Thyroid gland (tissue), 4 donors: ENCODE measurements at regions not wholly inside any gene's neighbourhood (a gene's known extent, or its start where the extent isn't known, plus 50 kb on each side); places are given as distances from the start of the nearest gene placed in this dataset.

Experiments
- DNase-seq, 2 donors: peaks; one replicate each; pipeline ENCODE4 v3.0.0-alpha.2; 2019
- H3K27ac ChIP-seq, 3 donors: fragments of 200-600 bp; sonication (generic); 1 replicate in 2 of 3; 2 replicates in 1 of 3; pipeline ENCODE4 v1.5.1; 2016 to 2019; ENCODE audit warnings: mild to moderate bottlenecking in 1 of 3, moderate library complexity in 1 of 3
- H3K27me3 ChIP-seq: fragments of 200-600 bp; sonication (generic); one replicate; pipeline ENCODE4 v1.5.1; 2019
- H3K36me3 ChIP-seq, 2 donors: fragments of 200-600 bp; sonication (generic); one replicate each; pipeline ENCODE4 v1.5.1; 2016 to 2019
- H3K4me1 ChIP-seq, 2 donors: fragments of 200-600 bp; sonication (generic); one replicate each; pipeline ENCODE4 v1.5.1; 2017 to 2019
- H3K4me3 ChIP-seq, 3 donors: fragments of 200-600 bp; sonication (generic); replicated peaks in 1 of 3; 1 replicate in 2 of 3; 2 replicates in 1 of 3; pipeline ENCODE4 v1.5.1; 2016; ENCODE audit warnings: mild to moderate bottlenecking in 1 of 3
- H3K9me3 ChIP-seq: fragments of 200-600 bp; sonication (generic); one replicate; pipeline ENCODE4 v1.5.1; 2017
- POLR2A ChIP-seq, 2 donors: fragments of 450-650 bp; IDR thresholded peaks; one replicate each; pipeline ENCODE4 v1.6.1; 2017; ENCODE audit warnings: antibody characterized with exemption in 2 of 2, mild to moderate bottlenecking in 2 of 2, moderate library complexity in 1 of 2
- WGBS, 2 donors: methylation state at CpG; one replicate each; pipeline ENCODE4 v1.1.5; 2017; 5-methylcytosine and 5-hydroxymethylcytosine counted together
- intact Hi-C: fragments of 100-400 bp; cut with DNase I; formaldehyde crosslinking; loops from one replicate; pipeline ENCODE4 v1.15.1; 2023
- TF ChIP-seq, protein P1 (sequence below), 6 experiments: fragments of 200-600 bp in 3 of 6; fragments of 450-650 bp in 3 of 6; sonication (generic) in 3 of 6; IDR thresholded peaks; one replicate each; pipeline ENCODE4 v1.5.1; 2016 to 2019; ENCODE audit warnings: antibody characterized with exemption in 6 of 6, mild to moderate bottlenecking in 2 of 6, inconsistent platforms in 1 of 6, moderate library complexity in 1 of 6

DNA sequence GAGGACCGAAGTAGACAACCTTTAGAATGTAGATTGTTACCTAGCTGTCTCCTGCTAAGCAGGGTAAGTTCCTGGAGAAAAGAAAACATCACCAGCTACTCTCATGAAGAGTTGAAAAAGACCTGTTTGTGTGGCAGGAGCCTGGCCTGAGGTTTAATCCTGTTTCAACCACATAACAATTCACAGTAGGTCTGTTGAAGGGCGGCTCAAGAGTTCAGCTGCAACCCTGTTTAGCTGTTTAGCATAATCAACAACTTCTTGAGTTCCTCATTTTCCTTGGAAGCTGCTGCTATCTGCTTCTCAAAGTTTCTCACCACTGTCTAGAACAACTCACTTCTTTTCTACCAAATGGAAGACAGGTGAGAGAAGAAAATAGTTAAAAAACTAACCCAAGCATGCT is 170.4 kb upstream of the TET2 start:
- intact Hi-C loops: no loop called here
- WGBS, 2 donors: 68 to 73% methylated on average over 2 of the region's 2 CpGs
- Histone ChIP-seq H3K27ac (no peak overlapping the region), H3K27me3 (no peaks in the 10 kb centered on the region), H3K36me3 (no peaks in the 10 kb centered on the region), H3K4me1 (no peaks in the 10 kb centered on the region), H3K4me3 (no peak overlapping the region), H3K9me3 (no peaks in the 10 kb centered on the region)
- TF ChIP-seq, protein P1, sequence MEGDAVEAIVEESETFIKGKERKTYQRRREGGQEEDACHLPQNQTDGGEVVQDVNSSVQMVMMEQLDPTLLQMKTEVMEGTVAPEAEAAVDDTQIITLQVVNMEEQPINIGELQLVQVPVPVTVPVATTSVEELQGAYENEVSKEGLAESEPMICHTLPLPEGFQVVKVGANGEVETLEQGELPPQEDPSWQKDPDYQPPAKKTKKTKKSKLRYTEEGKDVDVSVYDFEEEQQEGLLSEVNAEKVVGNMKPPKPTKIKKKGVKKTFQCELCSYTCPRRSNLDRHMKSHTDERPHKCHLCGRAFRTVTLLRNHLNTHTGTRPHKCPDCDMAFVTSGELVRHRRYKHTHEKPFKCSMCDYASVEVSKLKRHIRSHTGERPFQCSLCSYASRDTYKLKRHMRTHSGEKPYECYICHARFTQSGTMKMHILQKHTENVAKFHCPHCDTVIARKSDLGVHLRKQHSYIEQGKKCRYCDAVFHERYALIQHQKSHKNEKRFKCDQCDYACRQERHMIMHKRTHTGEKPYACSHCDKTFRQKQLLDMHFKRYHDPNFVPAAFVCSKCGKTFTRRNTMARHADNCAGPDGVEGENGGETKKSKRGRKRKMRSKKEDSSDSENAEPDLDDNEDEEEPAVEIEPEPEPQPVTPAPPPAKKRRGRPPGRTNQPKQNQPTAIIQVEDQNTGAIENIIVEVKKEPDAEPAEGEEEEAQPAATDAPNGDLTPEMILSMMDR (IDR thresholded peaks at IDR 0.05): no peak
- no peak for DNase-seq

DNA sequence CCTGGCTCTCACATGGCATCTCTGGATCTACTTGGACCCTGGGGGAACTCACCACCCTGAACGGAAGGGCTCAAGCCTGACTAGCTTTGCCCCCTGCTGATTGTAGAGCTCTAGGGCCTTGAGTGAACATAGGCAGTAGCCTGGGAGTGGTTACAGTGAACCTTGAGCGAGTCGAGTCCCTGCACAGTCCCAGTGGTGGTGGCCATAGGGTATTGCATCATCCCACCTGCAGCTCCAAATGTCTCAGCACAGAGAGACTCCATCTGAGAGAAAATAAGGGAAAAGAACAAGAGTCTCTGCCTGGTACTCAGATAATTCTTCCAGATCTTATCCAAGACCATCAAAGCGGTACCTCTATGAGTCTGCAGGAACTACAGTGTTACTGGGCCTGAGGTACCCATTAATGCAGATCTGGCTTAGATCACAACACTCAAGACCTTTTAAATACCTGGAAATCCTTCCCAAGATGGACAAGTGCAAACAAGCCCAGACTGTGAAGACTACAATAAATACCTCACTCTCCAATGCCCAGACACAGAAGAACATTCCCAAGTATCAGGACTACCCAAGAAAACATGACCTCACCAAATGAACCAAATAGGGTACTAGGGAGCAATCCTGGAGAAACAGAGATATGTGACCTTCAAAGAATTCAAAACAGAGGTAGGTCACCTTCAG is 167.5 kb upstream of the TET2 start:
- 89 to 100% methylated on average over 4 of the region's 4 CpGs for WGBS, 2 donors
- intact Hi-C loops: no loop called here
- DNase-seq: no peak
- Histone ChIP-seq H3K9me3 (no peaks in the 10 kb centered on the region), H3K27me3 (no peaks in the 10 kb centered on the region), H3K4me1 (no peaks in the 10 kb centered on the region), H3K36me3 (no peaks in the 10 kb centered on the region), H3K27ac (no peak overlapping the region), H3K4me3 (no peak overlapping the region)
- TF ChIP-seq, protein P1 (IDR thresholded peaks at IDR 0.05): no peak
- no peak for TF ChIP-seq POLR2A (IDR thresholded peaks at IDR 0.05)

DNA sequence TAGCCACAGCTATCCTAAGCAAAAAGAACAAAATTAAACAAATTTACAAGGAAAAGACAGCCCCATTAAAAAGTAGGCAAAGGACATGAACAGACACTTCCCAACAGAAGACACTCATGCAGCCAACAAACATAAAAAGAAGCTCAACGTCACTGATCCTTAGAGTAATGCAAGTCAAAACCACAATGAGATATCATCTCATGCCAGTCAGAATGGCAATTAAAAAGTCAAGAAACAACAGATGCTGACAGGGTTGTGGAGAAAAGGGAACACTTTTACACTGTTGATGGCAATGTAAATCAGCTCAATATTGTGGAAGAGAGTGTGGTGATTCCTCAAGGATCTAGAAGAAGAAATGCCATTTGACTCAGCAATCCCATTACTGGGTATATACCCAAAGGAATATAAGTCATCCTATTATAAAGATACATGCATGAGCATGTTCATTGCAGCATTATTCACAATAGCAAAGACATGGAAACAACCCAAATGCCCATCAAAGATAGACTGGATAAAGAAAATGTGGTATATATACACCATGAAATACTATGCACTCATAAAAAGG is 163.0 kb upstream of the TET2 start:
- DNase-seq: no peak
- no peaks in the 10 kb centered on the region for H3K27me3 ChIP-seq
- H3K27ac ChIP-seq: no peak overlapping the region
- TF ChIP-seq POLR2A (IDR thresholded peaks at IDR 0.05): no peak
- TF ChIP-seq, protein P1 (IDR thresholded peaks at IDR 0.05): no peak
- intact Hi-C loops: no loop called here
- no peaks in the 10 kb centered on the region for H3K36me3 ChIP-seq
- 69 to 76% methylated on average over 1 of the region's 1 CpG for WGBS, 2 donors
- no peaks in the 10 kb centered on the region for H3K4me1 ChIP-seq
- no peaks in the 10 kb centered on the region for H3K9me3 ChIP-seq
- H3K4me3 ChIP-seq: no peak overlapping the region

DNA sequence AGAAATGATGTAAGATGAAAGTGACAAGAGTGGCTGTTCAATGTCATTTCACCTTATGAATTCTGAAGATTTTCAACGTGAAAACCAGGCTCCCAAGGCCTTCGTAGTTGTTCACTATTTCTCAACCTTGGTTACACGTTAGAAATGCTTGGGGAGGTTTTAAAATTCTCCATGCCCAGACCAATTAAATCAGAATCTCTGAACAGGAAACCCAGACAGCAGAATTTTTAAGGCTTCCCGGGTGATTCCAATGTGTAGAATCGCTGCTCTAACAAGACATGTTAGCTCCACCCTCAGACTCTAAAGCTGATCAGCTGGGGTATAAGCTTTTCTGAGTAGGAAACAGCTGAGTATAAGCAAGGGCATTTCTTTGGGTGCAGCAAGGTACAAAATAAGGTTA is 160.4 kb upstream of the TET2 start:
- WGBS, 2 donors: 72 to 76% methylated on average over 5 of the region's 5 CpGs
- intact Hi-C loops: no loop called here
- no peaks in the 10 kb centered on the region for H3K36me3 ChIP-seq
- TF ChIP-seq POLR2A (IDR thresholded peaks at IDR 0.05): no peak
- TF ChIP-seq, protein P1 (IDR thresholded peaks at IDR 0.05): no peak
- H3K9me3 ChIP-seq: no peaks in the 10 kb centered on the region
- H3K27ac ChIP-seq: no peak overlapping the region
- no peaks in the 10 kb centered on the region for H3K27me3 ChIP-seq
- H3K4me3 ChIP-seq: no peak overlapping the region
- no peak for DNase-seq
- H3K4me1 ChIP-seq: no peaks in the 10 kb centered on the region

DNA sequence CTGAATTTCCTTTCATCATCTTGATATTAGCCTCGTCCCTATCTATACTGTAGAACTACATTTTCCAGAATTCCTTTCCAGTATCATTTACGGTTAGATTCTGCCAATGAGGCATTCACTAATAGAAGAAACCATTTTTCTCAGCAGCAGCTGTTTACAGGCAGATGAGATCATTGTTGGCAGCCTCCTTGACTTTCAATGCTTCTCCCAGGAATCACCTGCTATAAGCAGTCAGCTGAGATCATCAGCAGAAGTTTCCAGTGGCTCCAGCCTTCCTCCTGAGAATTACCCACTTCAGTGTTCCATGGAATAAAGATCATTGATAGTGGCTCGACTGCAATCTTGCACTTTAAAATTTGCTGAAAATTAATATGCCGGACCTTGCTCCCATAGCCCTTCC is 157.3 kb upstream of the TET2 start:
- intact Hi-C loops: no loop called here
- no peaks in the 10 kb centered on the region for H3K4me1 ChIP-seq
- no peak overlapping the region for H3K27ac ChIP-seq
- no peaks in the 10 kb centered on the region for H3K27me3 ChIP-seq
- WGBS, 2 donors: 72 to 76% methylated on average over 4 of the region's 4 CpGs
- H3K9me3 ChIP-seq: no peaks in the 10 kb centered on the region
- no peak overlapping the region for H3K4me3 ChIP-seq
- H3K36me3 ChIP-seq: no peaks in the 10 kb centered on the region
- DNase-seq: no peak
- no peak for TF ChIP-seq POLR2A (IDR thresholded peaks at IDR 0.05)
- TF ChIP-seq, protein P1 (IDR thresholded peaks at IDR 0.05): no peak
